DND-41 (cell line): ENCODE measurements at regions not wholly inside any gene's neighbourhood (a gene's known extent, or its start where the extent isn't known, plus 50 kb on each side); places are given as distances from the start of the nearest gene placed in this dataset.

Experiments
- CTCF ChIP-seq: IDR thresholded peaks from 2 replicates; pipeline ENCODE4 v1.5.1; 2012; ENCODE audit warnings: borderline replicate concordance, low read length, moderate library complexity, mild to moderate bottlenecking; ENCODE audit not compliant: poor library complexity, severe bottlenecking; ENCODE audit errors: extremely low read depth
- EZH2 ChIP-seq: IDR thresholded peaks from 3 replicates; pipeline ENCODE4 v1.6.1; 2012; ENCODE audit warnings: borderline replicate concordance, low read depth, mild to moderate bottlenecking, moderate library complexity, low read length, inconsistent platforms; ENCODE audit not compliant: severe bottlenecking

GRCh38 chr13:59437544-59438301 lies 726.0 kb downstream of the DIAPH3 start:
- TF ChIP-seq CTCF (no peak), EZH2 (no peak)
